ENCODE measurements at regions not wholly inside any gene's neighbourhood (a gene's known extent, or its start where the extent isn't known, plus 50 kb on each side); places are given as distances from the start of the nearest gene placed in this dataset.
A peak's percentile ranks its signal among the peaks of the same experiment; 100 is the strongest.

DNA sequence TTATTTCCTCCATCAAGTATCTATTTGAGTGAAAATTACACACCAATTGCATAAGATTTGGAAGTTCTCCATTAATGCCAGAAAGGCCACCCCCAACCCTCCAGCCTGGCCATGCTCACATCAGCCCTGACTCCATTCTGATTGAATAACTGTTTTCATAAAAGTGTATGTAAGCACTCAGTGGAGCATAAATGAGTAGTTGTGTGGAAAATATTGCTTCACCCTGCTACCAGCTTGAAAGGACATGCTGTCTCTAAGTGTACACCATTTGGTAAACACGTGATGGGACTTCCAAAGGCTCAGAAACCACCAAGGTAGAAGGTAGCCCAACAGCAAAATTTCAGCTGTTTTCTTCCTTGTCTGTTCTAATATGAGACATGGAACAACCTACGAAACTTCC is 393.8 kb downstream of the ZNF385D start:
- Histone ChIP-seq H3K9me3 (ENCODE audit: control insufficient read depth, low read depth, low read length) (no peaks in the 10 kb centered on the region), H3K27ac (ENCODE audit: low read length) (no peak overlapping the region), H3K4me1 (ENCODE audit: control insufficient read depth, insufficient read depth, low read length) (no peaks in the 10 kb centered on the region), H3K36me3 (ENCODE audit: control insufficient read depth, insufficient read depth, low read length) (no peaks in the 10 kb centered on the region), H3K27me3 (ENCODE audit: control insufficient read depth, insufficient read depth, low read length) (no peaks in the 10 kb centered on the region), H3K4me3 (ENCODE audit: low read length) (no peak overlapping the region)
- no peak for DNase-seq
- WGBS (ENCODE audit: insufficient coverage, low lambda C conversion rate): no CpG with 5 or more reads among the region's 2 CpGs

DNA sequence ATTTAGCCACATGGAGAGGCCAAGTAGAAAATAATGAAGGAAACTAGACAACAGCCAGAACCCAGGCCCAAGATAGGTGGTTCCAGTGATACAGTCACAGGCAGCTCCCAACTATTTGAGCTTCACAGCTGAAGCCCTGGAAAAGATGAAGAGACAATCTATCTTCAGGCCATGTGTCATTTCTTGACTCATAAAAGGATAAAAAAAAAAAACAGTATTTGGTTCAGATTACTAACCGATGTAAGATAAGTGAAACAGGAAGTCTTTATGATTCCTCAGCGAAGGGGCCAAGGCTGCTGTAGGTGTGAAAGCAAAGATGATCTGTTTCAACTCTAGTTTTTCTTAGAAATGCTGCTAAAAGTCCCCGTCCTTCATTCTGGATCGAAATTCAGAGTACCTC is 394.6 kb downstream of the ZNF385D start:
- DNase-seq: no peak
- Histone ChIP-seq H3K27me3 (ENCODE audit: control insufficient read depth, insufficient read depth, low read length) (no peaks in the 10 kb centered on the region), H3K36me3 (ENCODE audit: control insufficient read depth, insufficient read depth, low read length) (no peaks in the 10 kb centered on the region), H3K27ac (ENCODE audit: low read length) (no peak overlapping the region), H3K4me3 (ENCODE audit: low read length) (no peak overlapping the region), H3K4me1 (ENCODE audit: control insufficient read depth, insufficient read depth, low read length) (no peaks in the 10 kb centered on the region), H3K9me3 (ENCODE audit: control insufficient read depth, low read depth, low read length) (no peaks in the 10 kb centered on the region)
- WGBS (ENCODE audit: insufficient coverage, low lambda C conversion rate): 81% methylated on average over 2 of the region's 4 CpGs

DNA sequence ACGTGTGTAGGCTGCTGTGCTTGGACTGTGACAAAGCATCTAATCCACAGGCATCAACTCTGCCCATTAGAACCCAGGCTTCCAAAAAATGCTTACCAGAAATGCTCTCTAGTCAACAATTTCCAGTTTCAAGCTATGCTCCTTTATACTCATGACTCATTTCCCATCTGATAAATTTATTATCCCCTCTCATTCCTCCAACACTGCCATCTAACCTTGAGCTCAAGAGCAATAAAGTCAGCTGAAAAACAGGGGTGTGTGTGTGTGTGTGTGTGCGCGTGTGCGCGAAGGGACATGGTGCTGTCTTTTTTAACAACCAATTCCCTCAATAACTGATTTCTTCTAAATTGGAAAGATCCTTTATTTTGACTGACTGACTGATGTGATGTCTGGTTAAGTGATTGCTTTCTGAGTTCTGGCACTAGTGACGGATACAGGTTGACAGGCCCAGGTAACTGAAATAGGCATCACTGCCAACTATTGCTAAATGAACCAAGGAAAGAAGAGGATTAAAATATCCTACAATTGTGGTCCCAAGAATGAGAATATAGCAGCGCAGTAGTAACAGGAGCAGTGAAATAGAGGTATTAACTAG is 405.5 kb downstream of the ZNF385D start:
- Histone ChIP-seq H3K27me3 (ENCODE audit: control insufficient read depth, insufficient read depth, low read length) (no peaks in the 10 kb centered on the region), H3K9me3 (ENCODE audit: control insufficient read depth, low read depth, low read length) (no peaks in the 10 kb centered on the region), H3K27ac (ENCODE audit: low read length) (no peak overlapping the region), H3K4me1 (ENCODE audit: control insufficient read depth, insufficient read depth, low read length) (no peaks in the 10 kb centered on the region), H3K4me3 (ENCODE audit: low read length) (no peak overlapping the region), H3K36me3 (ENCODE audit: control insufficient read depth, insufficient read depth, low read length) (no peaks in the 10 kb centered on the region)
- DNase-seq: no peak
- 64% methylated on average over 5 of the region's 7 CpGs for WGBS (ENCODE audit: insufficient coverage, low lambda C conversion rate)

DNA sequence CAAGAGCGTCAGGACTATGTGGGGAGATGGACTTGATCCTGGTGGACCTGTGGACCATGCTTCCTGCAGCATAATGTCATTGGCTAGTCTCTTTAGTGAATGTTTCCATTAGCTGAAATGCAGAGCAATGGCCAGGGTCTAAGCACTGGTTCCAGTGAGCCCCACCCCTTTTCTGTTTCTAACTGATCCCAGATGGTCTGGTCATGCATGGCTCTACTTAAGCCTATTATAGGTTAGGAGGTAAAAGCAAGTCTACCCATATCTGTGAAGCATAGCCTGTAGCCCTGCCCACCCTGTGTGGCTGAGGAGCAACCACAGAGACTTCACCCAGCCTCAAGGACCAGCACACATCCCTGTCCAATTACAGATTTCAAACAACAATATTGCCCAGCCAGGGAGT is 419.2 kb downstream of the ZNF385D start:
- Histone ChIP-seq H3K27me3 (ENCODE audit: control insufficient read depth, insufficient read depth, low read length) (no peaks in the 10 kb centered on the region), H3K9me3 (ENCODE audit: control insufficient read depth, low read depth, low read length) (no peaks in the 10 kb centered on the region), H3K36me3 (ENCODE audit: control insufficient read depth, insufficient read depth, low read length) (no peaks in the 10 kb centered on the region), H3K27ac (ENCODE audit: low read length) (no peak overlapping the region), H3K4me1 (ENCODE audit: control insufficient read depth, insufficient read depth, low read length) (no peaks in the 10 kb centered on the region), H3K4me3 (ENCODE audit: low read length) (no peak overlapping the region)
- DNase-seq: no peak
- no CpG with 5 or more reads among the region's 1 CpG for WGBS (ENCODE audit: insufficient coverage, low lambda C conversion rate)

DNA sequence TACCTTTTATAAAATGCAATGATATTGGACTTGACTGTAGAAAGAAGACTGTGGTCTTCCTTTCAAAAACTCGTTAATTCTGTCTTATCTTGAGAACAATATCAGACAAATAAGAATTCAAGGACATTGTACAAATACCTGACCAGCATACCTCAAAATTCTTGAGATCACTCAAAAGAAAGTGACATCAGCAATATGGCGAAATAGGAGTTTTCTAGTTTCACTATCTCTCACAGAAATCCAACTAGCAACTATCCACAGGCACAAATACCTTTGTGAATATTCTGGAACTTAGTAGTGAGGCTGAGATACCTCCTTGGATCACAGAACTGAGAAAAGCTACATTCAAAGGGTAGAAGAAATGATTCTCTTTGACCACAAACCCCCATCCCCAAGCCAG is 419.7 kb downstream of the ZNF385D start:
- H3K4me3 ChIP-seq (ENCODE audit: low read length): no peak overlapping the region
- H3K36me3 ChIP-seq (ENCODE audit: control insufficient read depth, insufficient read depth, low read length): no peaks in the 10 kb centered on the region
- no peaks in the 10 kb centered on the region for H3K9me3 ChIP-seq (ENCODE audit: control insufficient read depth, low read depth, low read length)
- H3K27me3 ChIP-seq (ENCODE audit: control insufficient read depth, insufficient read depth, low read length): no peaks in the 10 kb centered on the region
- H3K4me1 ChIP-seq (ENCODE audit: control insufficient read depth, insufficient read depth, low read length): no peaks in the 10 kb centered on the region
- H3K27ac ChIP-seq (ENCODE audit: low read length): no peak overlapping the region
- DNase-seq: no peak
- WGBS (ENCODE audit: insufficient coverage, low lambda C conversion rate): 0% methylated on average over 1 of the region's 2 CpGs

DNA sequence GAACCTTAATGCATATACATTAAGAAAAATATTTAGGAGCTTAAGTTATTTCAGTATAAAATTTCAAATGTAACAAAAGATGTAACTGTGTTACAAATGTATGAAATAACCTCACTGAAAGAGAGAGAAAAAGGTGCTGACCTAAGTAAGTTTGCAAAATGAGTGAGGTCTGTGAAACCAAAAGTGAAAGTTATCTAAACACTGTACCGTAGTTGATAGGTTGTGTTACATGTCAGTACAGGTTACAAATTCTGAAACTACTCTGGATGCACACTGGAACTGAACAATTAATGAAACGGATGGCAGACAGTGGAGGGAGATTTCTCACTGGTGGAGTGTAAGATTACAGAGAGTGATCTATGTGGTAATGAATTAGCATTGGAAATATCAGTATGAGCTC is 420.7 kb downstream of the ZNF385D start:
- DNase-seq: no peak
- H3K27ac ChIP-seq (ENCODE audit: low read length): no peak overlapping the region
- no peak overlapping the region for H3K4me3 ChIP-seq (ENCODE audit: low read length)
- no peaks in the 10 kb centered on the region for H3K9me3 ChIP-seq (ENCODE audit: control insufficient read depth, low read depth, low read length)
- WGBS (ENCODE audit: insufficient coverage, low lambda C conversion rate): no CpG with 5 or more reads among the region's 2 CpGs
- H3K4me1 ChIP-seq (ENCODE audit: control insufficient read depth, insufficient read depth, low read length): no peaks in the 10 kb centered on the region
- H3K27me3 ChIP-seq (ENCODE audit: control insufficient read depth, insufficient read depth, low read length): no peaks in the 10 kb centered on the region
- no peaks in the 10 kb centered on the region for H3K36me3 ChIP-seq (ENCODE audit: control insufficient read depth, insufficient read depth, low read length)

DNA sequence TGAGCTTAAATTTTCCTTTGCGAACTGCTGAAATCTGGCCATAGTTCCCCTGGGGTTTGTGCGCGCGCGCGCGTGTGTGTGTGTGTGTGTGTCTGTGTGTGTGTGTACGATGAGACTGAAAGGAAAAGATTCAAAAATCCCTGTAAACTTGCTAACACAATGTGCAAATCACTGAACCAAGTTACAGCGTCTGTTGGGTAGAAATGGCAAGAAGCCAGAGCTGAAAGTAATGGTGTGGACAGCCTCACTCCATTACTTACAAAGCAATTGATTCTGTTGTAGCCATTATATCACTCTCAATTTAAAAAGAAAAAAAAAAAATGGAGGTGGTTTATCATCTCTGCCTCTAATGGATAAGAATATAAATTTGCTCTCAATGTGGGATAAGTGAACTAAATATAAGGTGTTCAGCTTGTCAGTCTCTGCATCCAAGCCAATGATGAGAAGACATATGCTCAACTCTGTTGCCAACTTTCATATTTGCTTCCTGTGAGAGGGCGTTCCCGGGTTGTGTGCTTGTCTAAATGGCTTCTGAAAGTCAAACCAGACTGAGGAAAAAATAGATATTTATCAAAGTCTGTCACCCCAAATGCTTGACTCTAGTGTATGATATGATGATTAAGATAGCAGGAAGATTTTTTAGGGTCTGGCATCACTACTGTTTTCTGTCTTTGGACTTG is 422.2 kb downstream of the ZNF385D start:
- no CpG with 5 or more reads among the region's 11 CpGs for WGBS (ENCODE audit: insufficient coverage, low lambda C conversion rate)
- DNase-seq: no peak
- Histone ChIP-seq H3K9me3 (ENCODE audit: control insufficient read depth, low read depth, low read length) (no peaks in the 10 kb centered on the region), H3K27me3 (ENCODE audit: control insufficient read depth, insufficient read depth, low read length) (no peaks in the 10 kb centered on the region), H3K36me3 (ENCODE audit: control insufficient read depth, insufficient read depth, low read length) (no peaks in the 10 kb centered on the region), H3K27ac (ENCODE audit: low read length) (no peak overlapping the region), H3K4me3 (ENCODE audit: low read length) (no peak overlapping the region), H3K4me1 (ENCODE audit: control insufficient read depth, insufficient read depth, low read length) (no peaks in the 10 kb centered on the region)

DNA sequence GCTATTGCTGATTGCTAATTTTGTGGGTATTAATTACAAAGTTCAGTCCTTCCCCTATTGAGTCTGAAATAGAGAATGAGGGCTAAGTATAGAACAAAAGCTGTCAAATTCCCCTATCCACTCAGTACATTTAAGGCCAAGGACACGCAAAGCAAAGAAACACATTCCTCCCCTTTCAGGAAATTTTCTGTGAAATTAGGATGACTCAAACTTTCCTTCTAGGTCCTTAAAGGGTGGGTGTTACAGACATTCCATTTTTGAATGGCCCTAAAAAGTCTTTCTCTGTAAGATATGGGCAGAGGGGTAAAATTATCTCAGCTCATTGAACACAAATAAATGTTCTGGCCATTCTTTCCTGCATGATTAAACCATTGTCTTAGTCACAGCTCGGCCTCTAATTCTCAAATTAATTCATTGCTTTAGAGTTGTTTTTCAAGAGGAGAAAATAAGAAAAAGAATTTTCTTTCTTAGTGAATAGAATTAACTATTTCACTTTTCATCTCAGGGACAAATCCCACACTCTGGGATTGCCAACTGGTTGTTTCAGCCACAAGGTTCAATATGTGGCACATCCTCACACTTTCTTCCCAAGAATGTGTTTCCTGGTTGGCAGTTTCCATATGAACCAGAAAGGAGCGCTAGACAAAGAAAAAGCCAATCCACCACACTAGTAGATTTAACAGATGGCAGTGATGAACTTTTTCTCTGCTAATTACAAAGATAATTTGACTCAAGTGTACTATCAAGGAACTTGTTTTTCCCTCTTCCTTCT is 424.1 kb downstream of the ZNF385D start:
- DNase-seq: peak in 1 of 2 donors; percentile 0
- Histone ChIP-seq H3K9me3 (ENCODE audit: control insufficient read depth, low read depth, low read length) (no peaks in the 10 kb centered on the region), H3K36me3 (ENCODE audit: control insufficient read depth, insufficient read depth, low read length) (no peaks in the 10 kb centered on the region), H3K27ac (ENCODE audit: low read length) (no peak overlapping the region), H3K27me3 (ENCODE audit: control insufficient read depth, insufficient read depth, low read length) (no peaks in the 10 kb centered on the region), H3K4me1 (ENCODE audit: control insufficient read depth, insufficient read depth, low read length) (no peaks in the 10 kb centered on the region), H3K4me3 (ENCODE audit: low read length) (no peak overlapping the region)
- WGBS (ENCODE audit: insufficient coverage, low lambda C conversion rate): no CpG with 5 or more reads among the region's 3 CpGs

DNA sequence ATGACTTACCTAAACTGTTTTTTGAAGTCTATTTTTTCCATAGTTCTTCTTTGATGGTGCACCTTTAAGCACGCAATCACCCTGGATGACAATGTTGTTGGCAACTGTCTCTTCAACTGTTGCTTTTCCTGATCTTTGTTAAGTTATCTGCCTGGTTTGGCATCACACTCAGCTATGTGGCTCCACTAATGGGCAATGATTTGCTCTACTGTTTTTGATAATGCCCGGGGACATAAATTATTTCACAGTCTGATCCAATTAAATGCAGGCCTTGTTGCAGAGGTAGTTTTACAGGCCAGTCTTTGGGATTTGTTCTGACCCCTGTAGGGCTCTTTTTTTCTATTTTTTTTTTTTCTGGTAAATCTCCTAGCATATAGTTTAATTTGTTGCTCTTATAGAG is 436.3 kb downstream of the ZNF385D start:
- 100% methylated on average over 1 of the region's 2 CpGs for WGBS (ENCODE audit: insufficient coverage, low lambda C conversion rate)
- no peak for DNase-seq
- no peaks in the 10 kb centered on the region for H3K27me3 ChIP-seq (ENCODE audit: control insufficient read depth, insufficient read depth, low read length)
- no peaks in the 10 kb centered on the region for H3K36me3 ChIP-seq (ENCODE audit: control insufficient read depth, insufficient read depth, low read length)
- no peak overlapping the region for H3K4me3 ChIP-seq (ENCODE audit: low read length)
- H3K9me3 ChIP-seq (ENCODE audit: control insufficient read depth, low read depth, low read length): no peaks in the 10 kb centered on the region
- no peak overlapping the region for H3K27ac ChIP-seq (ENCODE audit: low read length)
- H3K4me1 ChIP-seq (ENCODE audit: control insufficient read depth, insufficient read depth, low read length): no peaks in the 10 kb centered on the region

DNA sequence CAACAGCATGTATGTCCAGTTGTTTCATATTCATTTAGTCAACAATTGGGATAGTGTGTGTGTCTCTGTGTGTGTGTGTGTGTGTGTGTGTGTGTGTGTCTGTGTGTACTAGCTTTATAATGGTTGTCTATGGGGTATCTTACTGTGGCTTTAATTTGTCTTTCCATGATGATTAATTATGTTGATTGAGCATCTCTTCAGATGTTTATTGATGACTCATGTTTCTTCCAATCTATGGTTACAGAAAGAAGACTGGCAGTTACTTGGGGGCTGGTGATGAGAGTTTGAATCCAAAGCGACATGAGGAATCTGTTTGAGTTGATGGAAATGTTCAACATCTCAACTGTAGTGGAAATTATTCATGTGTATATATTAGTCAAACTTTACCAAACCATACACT is 440.1 kb downstream of the ZNF385D start:
- no peak for DNase-seq
- Histone ChIP-seq H3K27ac (ENCODE audit: low read length) (no peak overlapping the region), H3K36me3 (ENCODE audit: control insufficient read depth, insufficient read depth, low read length) (no peaks in the 10 kb centered on the region), H3K9me3 (ENCODE audit: control insufficient read depth, low read depth, low read length) (no peaks in the 10 kb centered on the region), H3K4me1 (ENCODE audit: control insufficient read depth, insufficient read depth, low read length) (no peaks in the 10 kb centered on the region), H3K4me3 (ENCODE audit: low read length) (no peak overlapping the region), H3K27me3 (ENCODE audit: control insufficient read depth, insufficient read depth, low read length) (no peaks in the 10 kb centered on the region)
- WGBS (ENCODE audit: insufficient coverage, low lambda C conversion rate): no CpG with 5 or more reads among the region's 1 CpG

All from large intestine (tissue), 3 donors.